HEK293 (cell line): ENCODE measurements at regions not wholly inside any gene's neighbourhood (a gene's known extent, or its start where the extent isn't known, plus 50 kb on each side); places are given as distances from the start of the nearest gene placed in this dataset.

ENCODE experiments used
- CTCF ChIA-PET: fragments of 350-600 bp; formaldehyde crosslinking; extraction: SDS; loops from one replicate; lab custom pipeline; 2021; ENCODE audit warnings: antibody characterized with exemption; lab: Yijun Ruan, JAX
- POLR2A ChIA-PET: fragments of 300-600 bp; formaldehyde crosslinking; extraction: SDS; loops from one replicate; lab custom pipeline; 2020; ENCODE audit warnings: antibody characterized with exemption, inconsistent platforms; lab: Yijun Ruan, JAX
- H3K27ac ChIP-seq: fragments of 200-500 bp; sonication (Bioruptor generic); 2 replicates; pipeline ENCODE4 v1.5.1; 2014; ENCODE audit warnings: low read depth, low read length, control low read depth, inconsistent platforms; ENCODE audit errors: extremely low read depth
- H3K36me3 ChIP-seq, 2 experiments: fragments of 200-500 bp in 1 of 2; sonication (Bioruptor generic) in 1 of 2; 1 replicate in 1 of 2; 2 replicates in 1 of 2; pipeline ENCODE4 v1.5.1; 2014 to 2017; ENCODE audit warnings: inconsistent platforms in 2 of 2, low read length in 2 of 2; ENCODE audit not compliant: control insufficient read depth in 2 of 2, insufficient read depth in 1 of 2
- H3K4me1 ChIP-seq: fragments of 200-500 bp; sonication (Bioruptor generic); 2 replicates; pipeline ENCODE4 v1.5.1; 2014; ENCODE audit warnings: mild to moderate bottlenecking, low read length, inconsistent platforms; ENCODE audit not compliant: control insufficient read depth, insufficient read depth
- H3K4me3 ChIP-seq: 2 replicates; pipeline ENCODE4 v1.5.1; 2011; ENCODE audit warnings: low read depth, mild to moderate bottlenecking, control low read depth, low read length, moderate library complexity
- H3K9me3 ChIP-seq: fragments of 200-500 bp; sonication (Bioruptor generic); 2 replicates; pipeline ENCODE4 v1.5.1; 2014; ENCODE audit warnings: low read depth, low read length, inconsistent platforms; ENCODE audit not compliant: control insufficient read depth, insufficient read depth
- ATF2 ChIP-seq: fragments of 450-650 bp; formaldehyde crosslinking; IDR thresholded peaks from 2 replicates; pipeline ENCODE4 v1.5.1; 2016; ENCODE audit warnings: missing biosample characterization, missing genetic modification characterization, low read depth
- FEZF1 ChIP-seq: fragments of 450-650 bp; formaldehyde crosslinking; IDR thresholded peaks from 2 replicates; pipeline ENCODE4 v1.5.1; 2016; ENCODE audit warnings: missing biosample characterization, missing genetic modification characterization
- IKZF3 ChIP-seq: fragments of 450-650 bp; IDR thresholded peaks from 2 replicates; pipeline ENCODE4 v1.5.0; 2018; ENCODE audit warnings: missing biosample characterization, mild to moderate bottlenecking, missing genetic modification characterization, moderate library complexity
- PRDM1 ChIP-seq: fragments of 450-650 bp; formaldehyde crosslinking; IDR thresholded peaks from 2 replicates; pipeline ENCODE4; 2016; ENCODE audit warnings: missing biosample characterization, missing genetic modification characterization
- REPIN1 ChIP-seq: fragments of 450-650 bp; formaldehyde crosslinking; IDR thresholded peaks from 2 replicates; pipeline ENCODE4 v1.5.1; 2017; ENCODE audit warnings: missing biosample characterization, missing genetic modification characterization, low read depth
- SCRT2 ChIP-seq: fragments of 450-650 bp; formaldehyde crosslinking; IDR thresholded peaks from 2 replicates; pipeline ENCODE4 v1.5.1; 2016; ENCODE audit warnings: missing biosample characterization, missing genetic modification characterization
- WT1 ChIP-seq: fragments of 450-650 bp; formaldehyde crosslinking; IDR thresholded peaks from 2 replicates; pipeline ENCODE4 v1.5.1; 2016; ENCODE audit warnings: missing biosample characterization, missing genetic modification characterization
- ZBTB26 ChIP-seq: fragments of 450-650 bp; formaldehyde crosslinking; optimal IDR thresholded peaks from 2 replicates; pipeline ENCODE3; 2016; ENCODE audit warnings: missing biosample characterization, mild to moderate bottlenecking, missing genetic modification characterization
- ZIC2 ChIP-seq: fragments of 450-650 bp; formaldehyde crosslinking; IDR thresholded peaks from 2 replicates; pipeline ENCODE4 v1.5.1; 2016; ENCODE audit warnings: missing biosample characterization, missing genetic modification characterization
- ZNF146 ChIP-seq: fragments of 450-650 bp; formaldehyde crosslinking; IDR thresholded peaks from 2 replicates; pipeline ENCODE4 v1.5.1; 2016; ENCODE audit warnings: missing biosample characterization, missing genetic modification characterization
- ZNF2 ChIP-seq: fragments of 450-650 bp; formaldehyde crosslinking; IDR thresholded peaks from 2 replicates; pipeline ENCODE4 v1.5.1; 2016; ENCODE audit warnings: missing biosample characterization, missing genetic modification characterization
- ZNF302 ChIP-seq: fragments of 450-650 bp; formaldehyde crosslinking; IDR thresholded peaks from 2 replicates; pipeline ENCODE4 v1.5.1; 2016; ENCODE audit warnings: missing biosample characterization, missing genetic modification characterization, low read depth
- ZNF341 ChIP-seq: fragments of 450-650 bp; formaldehyde crosslinking; IDR thresholded peaks from 2 replicates; pipeline ENCODE4; 2016; ENCODE audit warnings: low read depth, missing biosample characterization, missing genetic modification characterization
- ZNF555 ChIP-seq: fragments of 450-650 bp; formaldehyde crosslinking; conservative IDR thresholded peaks from 2 replicates; pipeline ENCODE4 v1.5.1; 2017; ENCODE audit warnings: missing biosample characterization, mild to moderate bottlenecking, missing genetic modification characterization, inconsistent platforms
- ZNF558 ChIP-seq: fragments of 450-650 bp; formaldehyde crosslinking; IDR thresholded peaks from 2 replicates; pipeline ENCODE4 v1.5.1; 2016; ENCODE audit warnings: missing biosample characterization, missing genetic modification characterization
- ZNF560 ChIP-seq: fragments of 450-650 bp; formaldehyde crosslinking; IDR thresholded peaks from 2 replicates; pipeline ENCODE4 v1.5.1; 2017; ENCODE audit warnings: missing biosample characterization, missing genetic modification characterization, borderline replicate concordance
- ZNF561 ChIP-seq: fragments of 450-650 bp; IDR thresholded peaks from 2 replicates; pipeline ENCODE4 v1.5.1; 2018; ENCODE audit warnings: missing biosample characterization, missing genetic modification characterization, borderline replicate concordance
- ZNF580 ChIP-seq: fragments of 450-650 bp; formaldehyde crosslinking; IDR thresholded peaks from 2 replicates; pipeline ENCODE4 v1.5.1; 2016; ENCODE audit warnings: missing biosample characterization, missing genetic modification characterization
- ZNF610 ChIP-seq: fragments of 450-650 bp; formaldehyde crosslinking; IDR thresholded peaks from 2 replicates; pipeline ENCODE4 v1.5.1; 2016; ENCODE audit warnings: missing biosample characterization, missing genetic modification characterization, borderline replicate concordance
- ZNF701 ChIP-seq: fragments of 450-650 bp; formaldehyde crosslinking; IDR thresholded peaks from 2 replicates; pipeline ENCODE4 v1.5.1; 2016; ENCODE audit warnings: missing biosample characterization, missing genetic modification characterization
- ZSCAN4 ChIP-seq: fragments of 450-650 bp; formaldehyde crosslinking; IDR thresholded peaks from 2 replicates; pipeline ENCODE4 v1.5.1; 2017; ENCODE audit warnings: missing biosample characterization, missing genetic modification characterization
- ZXDB ChIP-seq: fragments of 450-650 bp; formaldehyde crosslinking; IDR thresholded peaks from 2 replicates; pipeline ENCODE4 v1.5.1; 2016; ENCODE audit warnings: missing biosample characterization, missing genetic modification characterization
- TF ChIP-seq, protein P1 (sequence below): fragments of 450-650 bp; formaldehyde crosslinking; IDR thresholded peaks from 2 replicates; pipeline ENCODE4; 2016; ENCODE audit warnings: missing biosample characterization, missing genetic modification characterization
- TF ChIP-seq, protein P2 (sequence below): fragments of 450-650 bp; formaldehyde crosslinking; IDR thresholded peaks from 2 replicates; pipeline ENCODE4 v1.5.1; 2016; ENCODE audit warnings: missing biosample characterization, missing genetic modification characterization
- TF ChIP-seq, protein P3 (sequence below): fragments of 450-650 bp; formaldehyde crosslinking; IDR thresholded peaks from 2 replicates; pipeline ENCODE4 v1.5.1; 2016; ENCODE audit warnings: missing biosample characterization, missing genetic modification characterization

GRCh38 chr6:27133281-27134227, 113.9 kb upstream of the PRSS16 start:
- H3K9me3 ChIP-seq, result no peaks in the 10 kb centered on the region
- H3K4me1 ChIP-seq, result peaks cover 5% of the 10 kb centered on the region; the same call in 1 of the 2 replicates
- peak overlapping the region; percentile 37 for H3K27ac ChIP-seq
- peak overlapping the region; percentile 71 for H3K4me3 ChIP-seq
- ChIA-PET POLR2A (interaction anchor here (0.6 to 6.4 kb wide), 20 partner anchors 12 to 1102 kb away, joined by 3 to 338 read pairs (median 5); a partner anchor contains a TSS), CTCF (interaction anchor here (1.6 to 2.1 kb wide), 2 partner anchors 12 to 14 kb away, joined by 4 to 9 read pairs; a partner anchor contains a TSS)
- H3K36me3 ChIP-seq, result no peaks in the 10 kb centered on the region
- TF ChIP-seq ZNF146 (no peak), PRDM1 (tag by site-specific recombination) (no peak), ZXDB (0 out of 2 replicates have a peak, but pooled peaks have one; percentile 5), ZIC2 (tag by site-specific recombination) (no peak), REPIN1 (tag by site-specific recombination) (no peak), ZNF555 (no peak), IKZF3 (tag by site-specific recombination) (peak; percentile 40; the same call in 1 of the 2 replicates), ZNF302 (tag by site-specific recombination) (no peak), ZNF610 (tag by site-specific recombination) (peak; percentile 70), ZBTB26 (tag by site-specific recombination) (peak; percentile 62), ZNF580 (tag by site-specific recombination) (no peak), ZNF558 (tag by site-specific recombination) (no peak), ATF2 (tag by site-specific recombination) (peak; percentile 49), ZNF561 (tag by site-specific recombination) (0 out of 2 replicates have a peak, but pooled peaks have one; percentile 10), ZNF560 (tag by site-specific recombination) (no peak), ZNF701 (tag by site-specific recombination) (no peak), WT1 (tag by site-specific recombination) (no peak), FEZF1 (tag by site-specific recombination) (no peak), SCRT2 (peak; percentile 82), ZSCAN4 (tag by site-specific recombination) (peak; percentile 6; the same call in 1 of the 2 replicates), ZNF341 (peak; percentile 38; the same call in 1 of the 2 replicates), ZNF2 (peak; percentile 48; the same call in 1 of the 2 replicates)
- TF ChIP-seq, protein P1, sequence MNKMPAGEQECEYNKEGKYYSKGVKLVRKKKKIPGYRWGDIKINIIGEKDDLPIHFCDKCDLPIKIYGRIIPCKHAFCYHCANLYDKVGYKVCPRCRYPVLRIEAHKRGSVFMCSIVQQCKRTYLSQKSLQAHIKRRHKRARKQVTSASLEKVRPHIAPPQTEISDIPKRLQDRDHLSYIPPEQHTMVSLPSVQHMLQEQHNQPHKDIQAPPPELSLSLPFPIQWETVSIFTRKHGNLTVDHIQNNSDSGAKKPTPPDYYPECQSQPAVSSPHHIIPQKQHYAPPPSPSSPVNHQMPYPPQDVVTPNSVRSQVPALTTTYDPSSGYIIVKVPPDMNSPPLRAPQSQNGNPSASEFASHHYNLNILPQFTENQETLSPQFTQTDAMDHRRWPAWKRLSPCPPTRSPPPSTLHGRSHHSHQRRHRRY, result no peak
- TF ChIP-seq, protein P2, sequence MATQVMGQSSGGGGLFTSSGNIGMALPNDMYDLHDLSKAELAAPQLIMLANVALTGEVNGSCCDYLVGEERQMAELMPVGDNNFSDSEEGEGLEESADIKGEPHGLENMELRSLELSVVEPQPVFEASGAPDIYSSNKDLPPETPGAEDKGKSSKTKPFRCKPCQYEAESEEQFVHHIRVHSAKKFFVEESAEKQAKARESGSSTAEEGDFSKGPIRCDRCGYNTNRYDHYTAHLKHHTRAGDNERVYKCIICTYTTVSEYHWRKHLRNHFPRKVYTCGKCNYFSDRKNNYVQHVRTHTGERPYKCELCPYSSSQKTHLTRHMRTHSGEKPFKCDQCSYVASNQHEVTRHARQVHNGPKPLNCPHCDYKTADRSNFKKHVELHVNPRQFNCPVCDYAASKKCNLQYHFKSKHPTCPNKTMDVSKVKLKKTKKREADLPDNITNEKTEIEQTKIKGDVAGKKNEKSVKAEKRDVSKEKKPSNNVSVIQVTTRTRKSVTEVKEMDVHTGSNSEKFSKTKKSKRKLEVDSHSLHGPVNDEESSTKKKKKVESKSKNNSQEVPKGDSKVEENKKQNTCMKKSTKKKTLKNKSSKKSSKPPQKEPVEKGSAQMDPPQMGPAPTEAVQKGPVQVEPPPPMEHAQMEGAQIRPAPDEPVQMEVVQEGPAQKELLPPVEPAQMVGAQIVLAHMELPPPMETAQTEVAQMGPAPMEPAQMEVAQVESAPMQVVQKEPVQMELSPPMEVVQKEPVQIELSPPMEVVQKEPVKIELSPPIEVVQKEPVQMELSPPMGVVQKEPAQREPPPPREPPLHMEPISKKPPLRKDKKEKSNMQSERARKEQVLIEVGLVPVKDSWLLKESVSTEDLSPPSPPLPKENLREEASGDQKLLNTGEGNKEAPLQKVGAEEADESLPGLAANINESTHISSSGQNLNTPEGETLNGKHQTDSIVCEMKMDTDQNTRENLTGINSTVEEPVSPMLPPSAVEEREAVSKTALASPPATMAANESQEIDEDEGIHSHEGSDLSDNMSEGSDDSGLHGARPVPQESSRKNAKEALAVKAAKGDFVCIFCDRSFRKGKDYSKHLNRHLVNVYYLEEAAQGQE, result peak; percentile 1; the same call in 1 of the 2 replicates
- TF ChIP-seq, protein P3, sequence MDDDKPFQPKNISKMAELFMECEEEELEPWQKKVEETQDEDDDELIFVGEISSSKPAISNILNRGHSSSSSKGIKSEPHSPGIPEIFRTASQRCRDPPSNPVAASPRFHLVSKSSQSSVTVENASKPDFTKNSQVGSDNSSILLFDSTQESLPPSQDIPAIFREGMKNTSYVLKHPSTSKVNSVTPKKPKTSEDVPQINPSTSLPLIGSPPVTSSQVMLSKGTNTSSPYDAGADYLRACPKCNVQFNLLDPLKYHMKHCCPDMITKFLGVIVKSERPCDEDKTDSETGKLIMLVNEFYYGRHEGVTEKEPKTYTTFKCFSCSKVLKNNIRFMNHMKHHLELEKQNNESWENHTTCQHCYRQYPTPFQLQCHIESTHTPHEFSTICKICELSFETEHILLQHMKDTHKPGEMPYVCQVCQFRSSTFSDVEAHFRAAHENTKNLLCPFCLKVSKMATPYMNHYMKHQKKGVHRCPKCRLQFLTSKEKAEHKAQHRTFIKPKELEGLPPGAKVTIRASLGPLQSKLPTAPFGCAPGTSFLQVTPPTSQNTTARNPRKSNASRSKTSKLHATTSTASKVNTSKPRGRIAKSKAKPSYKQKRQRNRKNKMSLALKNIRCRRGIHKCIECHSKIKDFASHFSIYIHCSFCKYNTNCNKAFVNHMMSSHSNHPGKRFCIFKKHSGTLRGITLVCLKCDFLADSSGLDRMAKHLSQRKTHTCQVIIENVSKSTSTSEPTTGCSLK (tag by site-specific recombination), result no peak
